HCT116 (cell line): ENCODE measurements at regions not wholly inside any gene's neighbourhood (a gene's known extent, or its start where the extent isn't known, plus 50 kb on each side); places are given as distances from the start of the nearest gene placed in this dataset.
"Not testable (repeated sequence)": the region's sequence is repeated elsewhere in the genome, so short reads cannot be mapped to it uniquely, and the experiment has no call there.

Experiments
- ATAC-seq: fragments of 200-7000 bp; cut with Tn5 transposase; 2 replicates; pipeline ENCODE4 v1.9.1; 2020; ENCODE audit warnings: mild to moderate bottlenecking, moderate library complexity
- BruUV-seq: library from RNA; stranded (reverse); fragments of 400-500 nt; replicated peaks from 2 replicates; lab custom pipeline; 2021; lab: Mats Ljungman, UMichigan
- CTCF ChIA-PET: fragments of 300-600 bp; sonication (Branson Sonifier 250); formaldehyde crosslinking; loops from one replicate; lab custom pipeline; 2021; ENCODE audit warnings: antibody characterized with exemption; lab: Charles Lee
- POLR2A ChIA-PET: fragments of 300-600, 350-600 bp; sonication (Branson Sonifier 250); formaldehyde crosslinking; loops from one replicate; lab custom pipeline; 2021; ENCODE audit warnings: antibody characterized with exemption; lab: Charles Lee
- RAD21 ChIA-PET, 2 experiments: fragments of 300-600 bp; sonication (Branson Sonifier 250); formaldehyde crosslinking; loops; one replicate each; lab custom pipeline; 2023; ENCODE audit warnings: low total read pairs in 2 of 2; ENCODE audit not compliant: uncharacterized antibody in 2 of 2, unreplicated experiment in 2 of 2, low non-redundant PET in 1 of 2; lab: Charles Lee
- DNase-seq: peaks from one replicate; pipeline ENCODE4 v3.0.0-alpha.2; 2010; ENCODE audit warnings: low read depth, low spot score
- H2AFZ ChIP-seq: fragments of 200-600 bp; shearing (Covaris generic), sonication (generic); 2 replicates; pipeline ENCODE4 v1.6.1; 2017; ENCODE audit warnings: low read depth, mixed run types, mixed read lengths, antibody characterized with exemption, low read length; ENCODE audit not compliant: poor library complexity, severe bottlenecking
- H3K27ac ChIP-seq: 2 replicates; pipeline ENCODE4 v1.5.1; 2012; ENCODE audit warnings: low read depth, low read length
- H3K27me3 ChIP-seq: fragments of 200-600 bp; sonication (generic); 2 replicates; pipeline ENCODE4 v1.6.1; 2016; ENCODE audit warnings: mixed run types, low read length, mixed read lengths; ENCODE audit not compliant: insufficient read depth
- H3K36me3 ChIP-seq, 2 experiments: fragments of 200-500 bp in 1 of 2; fragments of 200-600 bp in 1 of 2; sonication (Bioruptor generic) in 1 of 2; sonication (generic) in 1 of 2; 2 replicates each; pipeline versions ENCODE4 v1.5.1 to v1.6.1; 2014 to 2016; ENCODE audit warnings: low read length in 2 of 2, inconsistent platforms in 1 of 2, mixed read lengths in 1 of 2, mixed run types in 1 of 2; ENCODE audit not compliant: insufficient read depth in 2 of 2, control insufficient read depth in 1 of 2
- H3K4me1 ChIP-seq, 2 experiments: fragments of 200-600 bp in 1 of 2; sonication (generic) in 1 of 2; 2 replicates each; pipeline versions ENCODE4 v1.5.1 to v1.6.1; 2012 to 2017; ENCODE audit warnings: low read length in 2 of 2, inconsistent platforms in 1 of 2, mild to moderate bottlenecking in 1 of 2, mixed read lengths in 1 of 2, mixed run types in 1 of 2, moderate library complexity in 1 of 2; ENCODE audit not compliant: insufficient read depth in 2 of 2, control insufficient read depth in 1 of 2
- H3K4me2 ChIP-seq: fragments of 200-600 bp; sonication (generic); 2 replicates; pipeline ENCODE4 v1.6.1; 2017; ENCODE audit warnings: mixed run types, low read length, mixed read lengths
- H3K4me3 ChIP-seq, 2 experiments: fragments of 200-600 bp in 1 of 2; sonication (generic) in 1 of 2; replicated peaks in 1 of 2; 2 replicates each; pipeline ENCODE4 v1.5.1; 2011 to 2016; ENCODE audit warnings: low read length in 2 of 2, control low read depth in 1 of 2, low read depth in 1 of 2, mild to moderate bottlenecking in 1 of 2, mixed read lengths in 1 of 2, mixed run types in 1 of 2
- H3K79me2 ChIP-seq: fragments of 200-600 bp; sonication (generic); 2 replicates; pipeline ENCODE4 v1.6.1; 2017; ENCODE audit warnings: mild to moderate bottlenecking, mixed run types, low read length, moderate library complexity, mixed read lengths; ENCODE audit not compliant: insufficient read depth
- H3K9ac ChIP-seq: fragments of 200-600 bp; sonication (generic); 2 replicates; pipeline ENCODE4 v1.6.1; 2016; ENCODE audit warnings: low read length, mixed read lengths
- H3K9me2 ChIP-seq: fragments of 200-600 bp; sonication (generic), shearing (Covaris generic); 2 replicates; pipeline ENCODE4 v1.6.1; 2017; ENCODE audit warnings: mixed run types, mild to moderate bottlenecking, moderate library complexity; ENCODE audit not compliant: insufficient read depth
- H3K9me3 ChIP-seq, 2 experiments: fragments of 200-500 bp in 1 of 2; fragments of 200-600 bp in 1 of 2; sonication (Bioruptor generic) in 1 of 2; sonication (generic) in 1 of 2; 2 replicates each; pipeline ENCODE4 v1.6.1; 2014 to 2017; ENCODE audit warnings: low read length in 2 of 2, mixed read lengths in 2 of 2, inconsistent platforms in 1 of 2, low read depth in 1 of 2, mild to moderate bottlenecking in 1 of 2, mixed run types in 1 of 2, moderate library complexity in 1 of 2; ENCODE audit not compliant: control insufficient read depth in 1 of 2, insufficient read depth in 1 of 2
- H4K20me1 ChIP-seq: fragments of 200-600 bp; sonication (generic), shearing (Covaris generic); 2 replicates; pipeline ENCODE4 v1.6.1; 2017; ENCODE audit warnings: mixed run types, mild to moderate bottlenecking, moderate library complexity; ENCODE audit not compliant: insufficient read depth
- intact Hi-C: fragments of 100-400 bp; cut with micrococcal nuclease; formaldehyde crosslinking; loops from 2 replicates; pipeline ENCODE4 v1.10.0; 2022

- RAD21 ChIA-PET, result not testable (repeated sequence)
Observed at GRCh38 chr21:28003627-28004026, 989.0 kb downstream of the LTN1 start.

GRCh38 chr21:27996906-27997305 lies 995.8 kb downstream of the LTN1 start:
- H3K4me2 ChIP-seq, H3K27me3 ChIP-seq, H3K9me3 ChIP-seq, H2AFZ ChIP-seq, intact Hi-C loops, H3K36me3 ChIP-seq, H4K20me1 ChIP-seq, BruUV-seq, H3K79me2 ChIP-seq, ATAC-seq, H3K9ac ChIP-seq, POLR2A ChIA-PET, RAD21 ChIA-PET, CTCF ChIA-PET, H3K4me1 ChIP-seq, DNase-seq, H3K4me3 ChIP-seq, H3K9me2 ChIP-seq, H3K27ac ChIP-seq: not testable (repeated sequence)

More at GRCh38 chr21:28003627-28004026, 989.0 kb downstream of the LTN1 start:
- ATAC-seq, DNase-seq, H2AFZ ChIP-seq, H3K9me3 ChIP-seq, H3K4me2 ChIP-seq, H4K20me1 ChIP-seq, H3K27me3 ChIP-seq, H3K9me2 ChIP-seq, H3K36me3 ChIP-seq, H3K9ac ChIP-seq, POLR2A ChIA-PET, H3K79me2 ChIP-seq, H3K4me1 ChIP-seq, H3K4me3 ChIP-seq, BruUV-seq, CTCF ChIA-PET, intact Hi-C loops, H3K27ac ChIP-seq: not testable (repeated sequence)

GRCh38 chr21:27984663-27985325 lies 1007.9 kb downstream of the LTN1 start:
- DNase-seq, intact Hi-C loops, BruUV-seq, H3K4me3 ChIP-seq, H2AFZ ChIP-seq, H3K36me3 ChIP-seq, ATAC-seq, POLR2A ChIA-PET, H3K9ac ChIP-seq, H3K9me2 ChIP-seq, RAD21 ChIA-PET, CTCF ChIA-PET, H3K27me3 ChIP-seq, H3K27ac ChIP-seq, H3K79me2 ChIP-seq, H3K4me2 ChIP-seq, H3K4me1 ChIP-seq, H3K9me3 ChIP-seq, H4K20me1 ChIP-seq: not testable (repeated sequence)

DNA sequence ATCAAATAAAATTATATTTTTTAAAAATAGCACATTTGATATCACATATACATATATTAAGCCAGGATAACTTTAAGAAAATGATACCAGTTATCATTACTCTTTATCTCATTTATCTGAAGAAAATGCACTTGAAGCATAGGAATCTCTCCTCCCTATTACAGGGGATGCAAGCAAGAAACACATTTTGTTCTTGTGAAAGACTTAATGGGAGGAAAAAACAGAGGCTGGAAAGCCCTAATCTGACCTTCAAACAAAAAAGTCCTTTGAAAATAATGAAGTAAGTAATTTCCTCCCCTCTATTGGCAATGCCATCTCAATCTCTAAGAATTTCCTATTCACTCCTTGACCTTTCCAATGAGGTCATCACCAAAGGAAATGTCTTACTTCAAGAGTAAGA lies 1012.6 kb upstream of the ADAMTS5 start:
- H2AFZ ChIP-seq, H3K79me2 ChIP-seq, CTCF ChIA-PET, H3K9me2 ChIP-seq, H4K20me1 ChIP-seq, H3K4me3 ChIP-seq, ATAC-seq, H3K4me1 ChIP-seq, H3K9me3 ChIP-seq, H3K9ac ChIP-seq, DNase-seq, H3K4me2 ChIP-seq, H3K27me3 ChIP-seq, RAD21 ChIA-PET, POLR2A ChIA-PET, H3K27ac ChIP-seq, BruUV-seq, intact Hi-C loops, H3K36me3 ChIP-seq: not testable (repeated sequence)
